ENCODE measurements at regions not wholly inside any gene's neighbourhood (a gene's known extent, or its start where the extent isn't known, plus 50 kb on each side); places are given as distances from the start of the nearest gene placed in this dataset.

DNA sequence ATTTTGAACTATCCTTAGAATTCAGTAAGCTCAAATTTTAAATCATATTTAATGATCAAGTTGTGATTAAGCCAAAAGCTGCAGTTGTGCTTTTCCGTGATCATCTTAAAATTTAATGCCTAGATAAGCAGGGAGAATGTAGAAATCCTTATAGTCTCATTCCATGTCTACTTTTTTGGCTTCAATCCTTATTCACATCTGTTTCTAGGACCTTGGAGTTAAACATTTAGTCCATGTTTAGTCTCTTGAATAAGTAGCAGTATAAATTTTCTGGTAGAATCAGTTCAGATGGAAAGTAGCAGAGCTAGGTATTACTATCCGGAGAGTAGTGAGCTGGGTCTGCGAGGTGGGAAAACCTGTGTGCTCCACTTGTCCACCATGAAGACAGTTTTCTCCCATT is 59.3 kb upstream of the RIOK2 start:
- Histone ChIP-seq H3K23me2 (ENCODE audit: low read depth, low read length) (no peaks in the 10 kb centered on the region; the same call in 1 of the 2 replicates), H3K18ac (ENCODE audit: extremely low read depth, low read length) (no peak overlapping the region), H4K8ac (ENCODE audit: extremely low read depth, insufficient read depth, low read length) (no peak overlapping the region), H3K27me3 (replicated peaks in 1 of 4; ENCODE audit: control insufficient read depth in 3 of 4, extremely low read depth in 1 of 4, insufficient read depth in 3 of 4, low read length in 3 of 4) (no peaks in the 10 kb centered on the region), H3K36me3 (ENCODE audit: control insufficient read depth in 2 of 4, insufficient read depth in 4 of 4, low read length in 3 of 4) (no peaks in the 10 kb centered on the region), H3K4me3 (ENCODE audit: extremely low read depth in 1 of 4, insufficient read depth in 2 of 4, low read depth in 3 of 4, low read length in 4 of 4) (no peak overlapping the region), H3K56ac (replicated peaks; ENCODE audit: insufficient read length, low read depth, low read length) (no peak overlapping the region), H3K4me2 (ENCODE audit: insufficient read depth in 1 of 2, low read depth in 2 of 2, low read length in 2 of 2) (no peak overlapping the region), H2BK12ac (ENCODE audit: low read depth, low read length) (no peak overlapping the region), H4K20me1 (replicated peaks in 1 of 2; ENCODE audit: control insufficient read depth in 1 of 2, insufficient read depth in 2 of 2, low read length in 2 of 2) (no peaks in the 10 kb centered on the region), H3K23ac (ENCODE audit: insufficient read length) (no peak overlapping the region), H4K91ac (replicated peaks; ENCODE audit: insufficient read length, low read length) (no peak overlapping the region), H3K4ac (replicated peaks; ENCODE audit: insufficient read length, low read depth, low read length) (no peak overlapping the region), H3K79me1 (ENCODE audit: low read depth, low read length) (no peaks in the 10 kb centered on the region), H2BK120ac (replicated peaks; ENCODE audit: low read depth, low read length) (no peak overlapping the region), H2AK5ac (ENCODE audit: low read depth, low read length) (no peak overlapping the region), H2BK15ac (ENCODE audit: low read length) (no peak overlapping the region), H2BK5ac (ENCODE audit: low read depth, low read length) (no peak overlapping the region), H2BK20ac (ENCODE audit: low read length) (no peak overlapping the region), H3K4me1 (replicated peaks in 1 of 4; ENCODE audit: control insufficient read depth in 3 of 4, insufficient read depth in 4 of 4, low read length in 3 of 4) (no peaks in the 10 kb centered on the region), H3K14ac (ENCODE audit: insufficient read length) (no peak overlapping the region), H3K27ac (ENCODE audit: low read depth, low read length) (no peak overlapping the region), H3K9ac (replicated peaks in 1 of 4; ENCODE audit: extremely low read depth in 1 of 4, low read depth in 3 of 4, low read length in 3 of 4) (no peak overlapping the region), H3K79me2 (ENCODE audit: control insufficient read depth in 1 of 2, insufficient read depth in 2 of 2, low read length in 2 of 2) (no peaks in the 10 kb centered on the region), H3K9me3 (ENCODE audit: insufficient read depth in 2 of 2, low read depth in 1 of 2, low read length in 1 of 2) (peaks cover 5 to 9% of the 10 kb centered on the region in 2 experiments; a peak in 3 of 4 replicates), H4K5ac (ENCODE audit: insufficient read length, low read depth, low read length) (no peak overlapping the region), H2AFZ (ENCODE audit: low read length) (no peak overlapping the region)
- POLR2A ChIA-PET (ENCODE audit: partially characterized antibody): no interaction called here
- CTCF ChIA-PET (ENCODE audit: partially characterized antibody): interaction anchor here (1.6 to 2.6 kb wide), 2 partner anchors 11 to 55 kb away, joined by 4 to 11 read pairs; no protein-coding TSS in a partner anchor
- FAIRE-seq (no peak), DNase-seq (ENCODE audit: low read depth in 1 of 2, low spot score in 2 of 2) (no peak)
- 90% methylated on average over 3 of the region's 3 CpGs; no CpG with 5 or more reads in 1 of the 2 experiments for WGBS, 2 experiments (ENCODE audit: extremely low coverage in 1 of 2, insufficient coverage in 1 of 2, insufficient read length in 1 of 2, insufficient replicate concordance in 2 of 2, low coverage in 1 of 2, low lambda C conversion rate in 2 of 2, missing lambda C conversion rate in 1 of 2)
- no peak for TF ChIP-seq ATF2 (IDR thresholded peaks at IDR 0.05; ENCODE audit: low read length)
- TF ChIP-seq CTBP2 (IDR thresholded peaks at IDR 0.05; ENCODE audit: borderline replicate concordance, insufficient read depth, insufficient read length, low read length): no peak
- TF ChIP-seq POLR2AphosphoS5 (IDR thresholded peaks at IDR 0.05; ENCODE audit: low read depth, low read length): no peak
- no peak for TF ChIP-seq PHF8 (conservative IDR thresholded peaks at IDR 0.05; ENCODE audit: low read depth, low read length)
- TF ChIP-seq BACH1 (IDR thresholded peaks at IDR 0.05; ENCODE audit: low read length): no peak
- TF ChIP-seq GTF2F1 (IDR thresholded peaks at IDR 0.05; ENCODE audit: borderline replicate concordance, low read depth, low read length): no peak
- TF ChIP-seq CREB1 (IDR thresholded peaks at IDR 0.05): no peak
- no peak for TF ChIP-seq TEAD4 (IDR thresholded peaks at IDR 0.05; ENCODE audit: low read depth, low read length)
- no peak for TF ChIP-seq RBBP5 (IDR thresholded peaks at IDR 0.05; ENCODE audit: borderline replicate concordance, low read depth, low read length)
- TF ChIP-seq POU5F1 (IDR thresholded peaks at IDR 0.05; ENCODE audit: low read depth, low read length): no peak
- no peak for TF ChIP-seq EGR1 (IDR thresholded peaks at IDR 0.05; ENCODE audit: borderline replicate concordance, low read depth, low read length)
- TF ChIP-seq HDAC2 (IDR thresholded peaks at IDR 0.05; ENCODE audit: borderline replicate concordance in 1 of 2, low read depth in 2 of 2, low read length in 2 of 2): no peak
- TF ChIP-seq SIRT6 (IDR thresholded peaks at IDR 0.05; ENCODE audit: low read length): no peak

Data from H1 (cell line).